Neural progenitor cell (in vitro differentiated cells): ENCODE measurements at regions not wholly inside any gene's neighbourhood (a gene's known extent, or its start where the extent isn't known, plus 50 kb on each side); places are given as distances from the start of the nearest gene placed in this dataset.

Experiments
- CTCF ChIP-seq: fragments of 200-600 bp; sonication (generic); IDR thresholded peaks from 2 replicates; pipeline ENCODE4 v1.5.1; 2017; ENCODE audit warnings: antibody characterized with exemption, mild to moderate bottlenecking
- EZH2 ChIP-seq: fragments of 200-600 bp; sonication (generic); IDR thresholded peaks from 2 replicates; pipeline ENCODE4 v1.6.1; 2017; ENCODE audit warnings: antibody characterized with exemption, mild to moderate bottlenecking, moderate library complexity
- EZH2phosphoT487 ChIP-seq: fragments of 200-600 bp; sonication (generic); IDR thresholded peaks from 2 replicates; pipeline ENCODE4 v1.6.1; 2017; ENCODE audit warnings: antibody characterized with exemption

DNA sequence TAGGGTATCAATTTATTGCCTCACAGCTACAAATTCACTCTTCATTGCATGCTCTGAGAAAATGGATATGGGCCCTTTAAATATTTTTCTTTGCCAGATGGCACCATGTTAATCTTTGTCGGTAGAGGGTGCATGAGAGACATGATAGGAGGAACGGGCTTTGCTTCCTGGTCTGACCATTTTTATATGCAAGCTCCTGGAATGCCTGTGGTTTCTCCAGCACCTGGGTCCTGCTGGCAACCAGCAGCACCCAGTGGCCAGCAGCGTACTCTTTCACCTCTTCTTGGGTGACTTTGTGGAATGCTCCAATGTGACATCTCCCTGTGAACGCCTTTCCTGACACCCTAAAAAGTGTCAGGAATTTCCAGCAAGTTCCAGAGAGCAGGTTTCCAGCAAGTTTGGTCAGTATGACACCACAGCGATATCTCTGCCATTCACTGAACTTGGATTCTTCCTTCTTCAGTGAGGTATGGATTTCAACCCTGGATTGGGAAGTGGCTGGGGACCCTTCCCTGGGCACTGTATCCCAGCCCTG, 140.3 kb upstream of the PGRMC2 start:
- TF ChIP-seq EZH2phosphoT487 (no peak), CTCF (no peak), EZH2 (no peak)
